ENCODE measurements at regions not wholly inside any gene's neighbourhood (a gene's known extent, or its start where the extent isn't known, plus 50 kb on each side); places are given as distances from the start of the nearest gene placed in this dataset.

DNA sequence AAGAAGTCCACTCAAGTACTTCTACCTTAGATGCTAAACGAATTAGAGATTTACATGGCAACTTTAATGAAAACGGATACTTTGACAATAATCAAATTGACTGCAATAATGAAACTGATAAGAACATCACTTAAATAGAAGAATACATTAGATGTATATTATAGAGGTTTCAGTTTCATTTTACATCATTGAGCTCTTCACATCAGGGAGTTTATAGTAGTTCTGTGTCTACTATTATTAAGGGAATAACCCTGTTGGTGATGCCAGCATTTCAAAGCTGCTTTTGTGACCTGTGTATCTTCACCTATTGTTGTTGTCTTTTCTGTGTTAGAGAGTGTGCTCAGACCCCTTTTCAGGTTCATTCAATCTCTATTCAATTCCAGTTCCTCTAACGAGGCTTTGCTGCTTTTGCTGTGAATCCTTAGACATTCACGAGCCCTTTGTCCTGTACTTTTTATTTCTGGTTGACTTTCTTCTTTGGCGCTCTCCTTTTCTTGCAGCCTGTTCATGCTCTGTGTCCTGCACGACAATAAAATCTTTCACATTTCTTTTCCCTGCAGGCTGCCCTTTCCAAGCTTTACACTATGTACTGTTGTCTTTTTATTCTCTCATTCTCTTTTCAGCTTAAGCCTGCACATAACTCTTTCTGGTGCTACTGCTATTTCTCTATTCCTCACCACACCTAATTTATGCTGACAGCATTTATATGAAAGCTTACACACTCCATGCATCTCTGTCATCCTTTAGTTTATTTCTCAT lies 232.1 kb downstream of the CPE start:
- no peak for DNase-seq (ENCODE audit: low read depth in 4 of 4, low spot score in 2 of 4)

DNA sequence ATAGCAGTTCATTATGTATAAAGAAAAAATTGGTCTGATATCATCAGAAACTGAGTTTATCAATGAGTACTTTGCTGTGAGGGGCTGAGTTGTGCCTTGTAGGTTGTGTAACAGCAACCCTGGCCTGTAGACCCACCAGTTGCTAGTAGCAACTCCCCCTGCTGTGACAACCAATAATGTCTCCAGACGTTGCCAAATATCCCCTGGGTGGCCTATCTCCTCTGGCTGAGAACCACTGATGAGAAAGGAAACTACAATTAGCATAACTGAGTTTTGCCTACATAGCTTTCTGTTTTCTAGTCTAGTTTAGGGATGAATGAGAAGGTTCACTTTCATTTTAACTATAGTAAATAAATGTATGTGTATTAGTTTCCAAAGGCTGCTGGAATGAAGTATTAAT lies 234.1 kb downstream of the CPE start:
- no peak for DNase-seq (ENCODE audit: low read depth in 4 of 4, low spot score in 2 of 4)

DNA sequence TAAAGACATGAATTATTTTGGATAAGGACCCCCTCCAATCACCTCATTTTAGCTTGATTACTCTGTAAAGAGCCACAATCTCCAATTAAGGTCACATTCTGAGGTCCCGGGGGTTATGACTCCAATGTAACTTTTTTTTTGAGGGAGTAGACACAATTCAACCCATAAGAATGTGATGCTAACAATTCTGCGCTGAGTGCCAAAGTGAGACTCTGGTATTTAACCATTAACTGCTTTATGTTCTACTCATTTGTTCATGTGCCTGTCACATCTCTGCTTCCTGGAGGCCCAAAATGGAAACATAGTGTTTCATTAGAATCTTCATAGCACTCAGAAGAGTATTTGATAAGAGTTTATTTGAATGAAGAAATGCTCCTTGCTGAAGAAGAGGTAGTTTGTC lies 234.8 kb downstream of the CPE start:
- no peak for DNase-seq (ENCODE audit: low read depth in 4 of 4, low spot score in 2 of 4)

DNA sequence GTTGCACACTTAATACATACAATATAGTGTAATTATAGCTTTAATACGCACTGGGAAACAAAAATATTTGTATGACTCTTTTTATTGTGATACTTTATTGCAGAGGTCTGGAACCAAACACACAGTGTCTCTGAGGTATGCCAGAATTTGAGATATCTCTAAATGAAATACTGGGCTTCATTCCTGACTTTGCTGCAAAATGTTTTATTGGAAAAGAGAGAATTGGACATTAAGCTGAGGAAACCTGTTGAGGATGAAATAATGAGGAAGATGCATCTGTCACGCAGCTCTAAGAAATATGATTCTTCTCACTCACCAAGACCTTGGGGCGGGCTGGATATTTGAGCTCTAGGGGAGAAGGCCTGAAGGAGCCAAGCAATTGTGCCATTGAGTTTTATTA lies 242.1 kb downstream of the CPE start:
- no peak for DNase-seq (ENCODE audit: low read depth in 4 of 4, low spot score in 2 of 4)

DNA sequence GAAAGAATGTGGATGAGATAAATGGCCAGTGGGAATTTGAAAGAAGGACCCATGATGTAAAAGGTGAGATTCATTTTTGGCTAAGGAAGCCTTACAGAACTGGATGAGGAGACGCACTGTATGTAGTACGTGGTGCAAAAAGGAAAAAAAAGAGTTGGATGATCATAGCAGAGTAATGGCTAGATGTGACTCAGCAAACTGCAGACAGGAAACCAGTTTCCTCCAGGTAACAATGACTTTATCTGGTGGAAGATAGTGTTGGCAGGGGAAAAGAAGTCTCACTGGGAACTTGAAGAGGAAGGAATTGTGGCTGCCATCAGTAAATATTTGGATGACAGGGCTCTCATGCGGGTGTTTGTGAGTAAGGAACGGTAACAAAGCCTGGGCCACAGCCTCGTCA lies 243.2 kb downstream of the CPE start:
- no peak for DNase-seq (ENCODE audit: low read depth in 4 of 4, low spot score in 2 of 4)

DNA sequence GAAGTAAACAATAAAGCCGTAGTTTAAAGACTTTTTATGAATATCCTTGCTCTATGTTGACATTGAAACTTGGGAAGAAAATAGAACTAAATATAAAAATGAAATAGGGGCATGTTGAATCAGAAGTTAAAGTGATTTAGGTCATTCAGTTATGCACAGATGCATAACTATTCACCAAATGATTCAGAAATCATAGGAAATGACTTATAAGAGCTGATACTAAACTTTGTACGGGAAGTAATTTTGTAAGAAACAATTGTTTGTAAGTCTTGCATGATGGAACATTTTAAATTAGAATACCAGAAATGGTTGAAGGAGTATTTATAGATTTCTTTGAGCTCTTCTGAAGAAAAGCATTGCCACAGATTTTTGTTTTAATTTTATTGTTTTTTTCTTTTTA lies 246.5 kb downstream of the CPE start:
- DNase-seq (ENCODE audit: low read depth in 4 of 4, low spot score in 2 of 4), result no peak

DNA sequence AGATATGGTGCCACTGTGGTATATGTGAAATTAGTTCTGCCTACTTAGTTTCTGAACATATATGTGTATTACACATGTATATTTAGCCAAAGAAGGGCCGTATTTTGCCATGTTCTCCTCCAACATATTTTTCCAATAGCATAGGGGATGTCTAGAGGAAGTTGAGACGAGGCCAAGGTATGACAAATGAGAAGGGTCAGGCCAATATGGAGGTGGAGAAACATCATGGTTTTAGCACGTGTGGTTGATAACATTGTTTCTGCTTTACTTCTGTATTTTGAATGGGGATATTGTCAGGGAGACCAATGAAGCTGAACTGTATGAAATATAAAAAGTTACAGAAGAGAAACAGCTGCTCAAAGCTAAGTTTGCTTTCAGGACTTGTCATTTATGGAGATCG lies 246.7 kb upstream of the TLL1 start:
- no peak for DNase-seq (ENCODE audit: low read depth in 4 of 4, low spot score in 2 of 4)

DNA sequence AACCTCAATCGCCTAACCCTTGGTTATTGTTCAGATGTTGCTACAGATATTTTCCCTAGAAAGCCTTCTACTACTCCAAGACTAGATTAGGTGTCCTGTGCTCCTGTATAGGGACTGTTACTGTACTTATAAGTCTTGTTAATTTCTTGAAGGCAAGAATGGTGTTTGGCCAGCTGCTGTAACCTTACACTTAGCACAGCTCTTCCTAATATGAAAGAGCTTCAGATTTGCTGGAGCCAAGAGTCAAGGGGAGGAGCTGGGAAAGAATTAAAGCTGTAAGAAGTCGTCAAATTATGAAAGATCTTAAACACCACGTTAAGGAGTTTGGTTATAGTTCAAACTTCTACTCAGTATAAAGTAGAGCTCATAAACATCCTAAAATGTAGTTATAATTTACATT lies 245.9 kb upstream of the TLL1 start:
- DNase-seq (ENCODE audit: low read depth in 4 of 4, low spot score in 2 of 4), result no peak

DNA sequence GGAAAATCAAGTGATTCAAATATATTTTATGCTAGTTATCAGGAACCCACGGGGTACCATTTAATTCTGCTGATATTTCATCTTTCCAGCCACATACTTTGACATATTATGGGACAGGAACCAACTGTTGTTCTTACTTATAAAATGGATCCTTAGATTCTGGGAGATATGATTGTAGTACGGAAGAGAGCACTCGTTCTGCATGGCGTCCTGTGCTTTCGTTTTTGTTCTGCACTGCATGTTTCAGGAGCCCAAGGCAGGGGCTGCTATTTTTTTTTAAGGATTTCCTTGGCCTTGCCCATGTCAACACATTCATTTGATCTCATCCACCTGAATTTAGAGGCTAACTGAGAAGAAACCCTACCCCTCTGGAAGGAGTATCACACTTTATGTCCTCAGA lies 245.5 kb upstream of the TLL1 start:
- no peak for DNase-seq (ENCODE audit: low read depth in 4 of 4, low spot score in 2 of 4)

DNA sequence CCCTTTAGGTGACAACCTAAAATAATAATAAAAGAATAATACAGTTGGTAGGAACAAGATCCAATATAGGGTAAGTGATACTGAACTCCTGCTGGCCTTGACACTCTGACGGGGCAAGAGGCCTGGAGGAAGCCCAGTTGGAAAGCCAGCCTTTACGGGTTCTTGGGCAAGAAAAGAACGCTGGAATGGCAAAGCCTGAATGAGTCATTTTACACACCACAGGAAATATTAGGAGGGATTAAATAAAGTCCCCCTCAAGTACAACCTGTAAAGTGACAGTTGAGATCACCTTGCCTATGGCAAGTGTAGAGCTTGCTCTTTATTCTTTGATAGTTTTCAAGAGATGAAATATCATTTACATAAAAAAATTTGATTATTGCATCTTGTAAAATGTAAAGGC lies 244.5 kb upstream of the TLL1 start:
- DNase-seq (ENCODE audit: low read depth in 4 of 4, low spot score in 2 of 4), result no peak

DNA sequence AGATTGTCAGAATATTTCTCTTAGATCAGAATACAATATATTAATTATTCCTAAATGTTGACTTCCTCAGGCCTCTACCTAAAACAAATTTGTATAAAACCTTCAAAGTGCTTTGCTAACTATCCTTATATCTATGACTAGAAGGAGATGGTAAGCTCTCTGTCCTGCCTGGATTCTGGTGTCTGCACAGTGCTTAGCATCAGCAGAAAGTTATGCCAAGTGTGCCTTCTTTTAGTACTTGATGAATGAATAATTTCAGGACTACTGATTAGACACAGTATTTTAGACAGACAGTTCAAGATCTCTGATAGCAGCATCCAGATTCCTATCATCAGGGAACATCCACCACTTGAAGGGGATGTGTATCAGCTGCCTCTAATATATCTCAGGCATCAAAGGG lies 242.4 kb upstream of the TLL1 start:
- DNase-seq (ENCODE audit: low read depth in 4 of 4, low spot score in 2 of 4), result no peak

DNA sequence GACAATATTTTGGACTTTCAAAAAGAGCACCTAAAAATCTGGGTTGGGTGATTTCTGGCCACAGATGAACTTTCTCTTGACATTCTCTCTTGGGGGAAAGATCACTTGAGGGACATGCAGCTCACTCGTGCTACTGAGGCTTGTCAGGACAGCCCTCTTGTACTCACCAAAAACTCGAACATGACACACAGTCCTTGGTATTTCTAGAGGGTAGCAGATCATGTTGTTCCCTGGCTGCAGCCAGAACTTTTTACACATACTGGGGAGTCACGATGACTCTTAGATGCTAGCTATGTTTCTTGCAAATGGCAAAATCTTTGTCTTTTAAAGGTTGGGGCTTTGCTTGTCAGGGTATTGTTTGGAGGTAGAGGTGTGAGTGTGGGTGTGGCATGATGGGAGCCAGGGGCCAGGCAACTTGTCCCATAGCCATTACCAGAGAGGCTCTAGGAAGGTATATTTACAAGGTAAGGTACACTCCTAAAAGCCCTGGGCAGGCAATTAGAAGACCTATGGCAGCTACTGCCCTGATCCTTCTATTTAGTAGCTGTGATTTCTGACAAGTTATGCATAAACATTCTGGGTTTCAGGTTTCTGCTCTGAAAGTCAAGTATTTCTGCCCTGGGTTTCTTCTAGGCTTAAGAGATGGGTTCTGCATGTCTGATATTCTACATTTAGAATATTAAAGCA lies 241.7 kb upstream of the TLL1 start:
- DNase-seq (ENCODE audit: low read depth in 4 of 4, low spot score in 2 of 4), result no peak

DNA sequence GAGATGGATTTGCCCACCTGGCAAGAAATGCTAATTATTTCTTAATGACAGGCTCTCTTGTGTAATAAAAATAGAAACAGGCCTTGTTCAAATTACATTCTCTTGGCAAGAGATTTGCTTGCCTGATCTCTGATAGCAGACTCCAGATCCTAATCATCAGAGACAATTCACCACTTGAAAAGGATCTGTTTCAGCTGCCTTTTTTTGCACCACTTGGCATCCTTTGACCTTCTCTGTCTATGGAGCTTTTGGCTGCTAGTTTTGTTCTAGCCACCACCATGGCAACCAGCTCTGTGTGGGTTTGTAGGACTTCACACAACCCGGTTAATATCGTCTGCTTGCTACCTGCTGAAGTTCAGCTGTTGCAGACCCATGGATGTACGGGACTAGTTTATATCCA lies 241.1 kb upstream of the TLL1 start:
- no peak for DNase-seq (ENCODE audit: low read depth in 4 of 4, low spot score in 2 of 4)

DNA sequence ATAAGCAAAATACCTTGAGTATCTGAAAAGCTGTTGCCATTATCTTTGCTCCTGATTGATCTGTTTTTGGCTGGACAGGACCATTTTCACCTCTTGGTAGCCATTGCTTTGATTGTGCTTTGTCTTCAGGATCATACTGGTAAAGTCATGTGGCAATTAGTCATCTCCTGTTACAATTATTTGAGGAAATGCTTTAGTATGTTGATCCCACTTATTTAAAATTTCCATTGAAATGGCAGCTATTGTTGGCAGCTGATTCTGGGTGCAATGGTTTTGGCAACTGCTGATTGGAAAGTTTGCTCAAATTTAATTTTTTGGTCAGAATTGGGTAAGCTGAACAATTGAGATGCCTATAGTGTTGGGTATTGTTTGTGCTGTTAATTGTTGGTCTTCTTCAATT lies 238.3 kb upstream of the TLL1 start:
- DNase-seq (ENCODE audit: low read depth in 4 of 4, low spot score in 2 of 4), result no peak

DNA sequence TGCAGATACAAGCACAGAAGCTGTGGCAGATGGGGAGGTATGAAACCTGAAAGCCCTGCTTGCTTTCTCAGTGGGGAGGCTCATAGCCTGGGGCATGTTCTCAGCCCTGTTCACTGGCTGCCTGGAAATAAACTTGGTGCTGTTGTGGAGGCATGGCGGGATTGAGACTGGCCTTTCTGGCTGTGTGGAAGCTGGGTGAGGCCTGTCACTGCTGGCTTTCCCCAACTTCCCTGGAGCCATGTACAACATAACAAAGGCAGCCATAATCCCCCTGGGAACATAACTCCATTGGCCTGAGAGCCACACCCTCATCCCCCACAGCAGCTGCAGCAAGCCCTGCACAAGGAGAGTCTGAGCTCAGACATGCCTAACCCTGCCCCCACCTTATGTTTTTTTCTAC lies 237.7 kb upstream of the TLL1 start:
- no peak for DNase-seq (ENCODE audit: low read depth in 4 of 4, low spot score in 2 of 4)

DNA sequence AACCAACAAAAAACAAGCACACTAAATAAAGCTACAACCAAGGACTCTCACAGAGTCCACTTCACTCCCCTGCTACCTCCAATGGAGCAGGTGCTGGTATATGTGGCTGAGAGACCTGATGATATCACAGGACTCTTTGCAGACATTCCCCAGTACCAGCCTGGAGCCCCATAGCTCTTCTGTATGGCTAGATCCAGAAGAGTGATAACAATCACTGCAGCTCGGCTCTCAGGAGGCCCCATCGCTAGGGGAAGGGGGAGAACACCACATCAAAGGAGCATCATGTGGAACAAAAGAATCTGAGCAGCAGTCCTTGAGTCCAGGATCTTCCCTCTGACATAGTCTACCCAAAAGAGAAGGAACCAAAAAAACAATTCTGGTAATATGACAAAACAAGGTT lies 237.1 kb upstream of the TLL1 start:
- DNase-seq (ENCODE audit: low read depth in 4 of 4, low spot score in 2 of 4), result no peak

DNA sequence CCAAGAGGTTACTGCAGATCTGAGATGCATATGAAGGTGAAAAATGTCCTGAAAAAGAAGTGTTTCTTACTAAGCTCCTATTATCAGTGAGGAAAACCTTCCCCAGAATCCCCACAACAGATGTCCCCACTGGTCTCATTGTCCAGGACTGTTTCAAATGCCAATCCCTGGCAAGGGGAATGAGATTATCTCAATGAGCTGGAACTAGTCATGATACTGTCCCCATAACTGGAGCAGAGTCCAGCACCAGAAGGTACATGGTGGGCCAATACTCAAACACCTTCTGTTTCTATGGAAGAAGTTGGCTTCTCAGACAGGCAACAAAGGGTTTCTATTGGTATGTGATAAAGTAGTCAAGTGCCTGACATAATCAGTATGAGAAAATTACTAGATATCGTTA lies 221.1 kb upstream of the TLL1 start:
- DNase-seq (ENCODE audit: low read depth in 4 of 4, low spot score in 2 of 4), result no peak

DNA sequence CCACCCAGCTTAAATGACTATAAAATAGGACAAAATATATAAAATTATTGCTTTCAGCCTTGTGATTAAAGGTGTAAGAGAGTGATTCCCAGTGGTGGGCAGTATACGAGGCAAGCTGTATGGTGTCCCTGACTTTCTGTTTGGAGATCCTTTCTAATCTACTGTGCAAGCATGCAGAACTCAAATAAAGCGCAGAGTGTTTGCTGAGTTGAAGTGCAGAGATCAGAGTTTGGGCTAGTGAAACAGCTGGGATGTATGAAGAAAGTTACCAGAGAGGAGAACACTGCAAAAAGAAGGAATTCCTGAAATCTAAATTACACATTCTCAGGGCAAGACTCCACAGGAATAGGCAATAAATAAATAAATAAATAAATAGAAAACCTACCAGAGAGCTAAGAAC lies 218.5 kb upstream of the TLL1 start:
- DNase-seq (ENCODE audit: low read depth in 4 of 4, low spot score in 2 of 4), result no peak

DNA sequence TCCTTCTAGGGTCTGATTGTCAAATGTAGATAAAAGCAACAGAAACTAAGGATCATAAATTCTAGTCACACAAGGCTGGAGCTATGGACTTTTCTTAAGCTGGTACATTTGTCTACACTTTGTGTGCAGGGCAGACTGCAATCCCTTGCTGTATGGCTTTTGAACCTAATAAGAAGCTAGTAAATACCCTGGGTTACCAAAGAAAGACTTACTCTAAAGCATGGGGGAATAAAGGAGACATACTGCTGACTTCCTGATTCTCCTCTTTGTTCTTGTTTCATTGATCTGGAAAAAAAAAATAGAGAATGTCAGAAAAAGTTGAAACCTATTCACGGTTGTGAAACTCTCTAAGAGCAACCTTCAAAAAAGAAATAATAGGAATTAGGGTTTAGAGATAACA lies 216.6 kb upstream of the TLL1 start:
- no peak for DNase-seq (ENCODE audit: low read depth in 4 of 4, low spot score in 2 of 4)

DNA sequence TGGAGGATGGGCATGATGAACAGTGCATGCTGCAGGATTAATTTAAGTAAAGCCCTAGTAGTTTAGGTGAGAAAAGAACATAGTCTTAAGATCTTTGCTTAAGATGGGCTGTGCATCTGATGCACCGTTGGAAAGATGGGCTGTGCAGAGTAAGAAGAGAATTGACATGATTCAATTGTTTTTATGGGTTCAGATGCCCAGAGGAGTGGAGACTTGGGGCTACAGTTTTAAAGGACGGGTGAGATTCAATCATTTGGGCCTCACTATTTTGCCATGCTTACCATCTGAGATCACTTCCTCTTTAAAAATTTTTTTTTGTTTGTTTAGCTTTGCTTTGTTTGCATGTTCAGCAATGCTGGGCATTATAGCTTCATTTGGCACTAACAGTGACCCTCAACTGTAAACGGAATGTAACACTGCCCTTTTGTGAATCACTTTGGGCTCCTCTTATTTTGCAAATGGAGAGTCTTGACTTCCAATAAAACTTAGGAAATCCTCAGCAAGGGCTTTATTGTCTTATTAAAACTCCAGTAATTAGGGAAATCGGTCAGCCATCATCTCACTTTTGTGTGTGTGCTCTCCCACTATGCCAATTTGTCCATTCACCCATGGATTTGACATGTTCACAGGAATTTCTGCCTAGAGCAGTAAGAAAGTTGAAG lies 216.1 kb upstream of the TLL1 start:
- DNase-seq (ENCODE audit: low read depth in 4 of 4, low spot score in 2 of 4), result no peak

DNA sequence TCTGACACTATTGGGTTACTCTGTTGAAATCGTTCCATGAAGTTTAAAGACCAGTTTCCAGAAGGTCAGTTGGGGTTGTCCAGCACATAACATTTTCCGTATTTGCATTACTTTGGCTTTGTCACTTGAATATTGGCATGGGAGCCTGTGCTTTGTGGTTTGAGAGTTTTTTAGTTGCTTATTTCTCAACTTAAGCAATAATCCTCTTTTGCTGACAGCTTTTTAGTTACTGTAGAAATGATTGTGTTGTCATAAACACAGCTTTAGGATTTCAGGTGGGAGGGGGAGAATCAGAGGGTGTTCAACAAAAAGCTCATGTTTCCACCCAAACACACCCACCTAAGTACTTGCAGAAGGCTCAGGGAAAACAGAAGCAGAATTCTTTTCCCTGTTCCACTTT lies 210.7 kb upstream of the TLL1 start:
- DNase-seq (ENCODE audit: low read depth in 4 of 4, low spot score in 2 of 4), result no peak

DNA sequence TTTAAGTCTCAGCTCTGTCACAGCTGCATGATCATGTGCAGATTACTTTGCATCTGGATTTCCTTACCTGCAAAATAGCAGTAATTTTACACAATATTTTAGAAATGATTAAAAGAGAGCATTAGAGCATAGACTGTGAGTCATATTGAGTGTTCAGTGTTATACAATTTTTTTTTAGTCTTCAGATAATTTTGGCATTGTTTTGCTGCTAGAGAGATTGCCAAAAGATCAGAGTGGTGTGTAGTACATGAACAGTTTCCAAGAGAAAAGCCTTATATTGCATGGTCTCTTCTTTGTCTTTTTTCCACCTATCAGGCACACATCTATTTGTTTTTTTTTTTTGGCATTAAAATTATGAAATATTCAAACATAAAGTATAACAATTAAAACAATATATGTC lies 209.6 kb upstream of the TLL1 start:
- DNase-seq (ENCODE audit: low read depth in 4 of 4, low spot score in 2 of 4), result no peak

Measured in left renal cortex interstitium (tissue), 4 donors.